Mammary epithelial cell (primary cell): ENCODE measurements at regions not wholly inside any gene's neighbourhood (a gene's known extent, or its start where the extent isn't known, plus 50 kb on each side); places are given as distances from the start of the nearest gene placed in this dataset.

Experiments used
- CTCF ChIP-seq, 2 donors: IDR thresholded peaks in 1 of 2; conservative IDR thresholded peaks in 1 of 2; 2 replicates each; pipeline ENCODE4 v1.5.1; 2011 to 2012; ENCODE audit warnings: inconsistent platforms in 2 of 2, low read length in 2 of 2, mild to moderate bottlenecking in 2 of 2, control low read depth in 1 of 2, low read depth in 1 of 2; ENCODE audit not compliant: insufficient read depth in 1 of 2; ENCODE audit errors: extremely low read depth in 1 of 2
- EZH2 ChIP-seq: IDR thresholded peaks from 2 replicates; pipeline ENCODE4 v1.6.1; 2012; ENCODE audit warnings: low read length, inconsistent platforms, borderline replicate concordance

- TF ChIP-seq CTCF (conservative IDR thresholded peaks at IDR 0.05 in 1 of 2, IDR thresholded peaks at IDR 0.05 in 1 of 2; ENCODE audit: extremely low read depth in 1 of 2, insufficient read depth in 1 of 2, low read depth in 1 of 2, low read length in 2 of 2): no peak
- no peak for TF ChIP-seq EZH2
Observed at GRCh38 chr5:167122267-167122666, 1169.2 kb upstream of the WWC1 start.
